Lung (tissue), 11 donors: ENCODE measurements at regions not wholly inside any gene's neighbourhood (a gene's known extent, or its start where the extent isn't known, plus 50 kb on each side); places are given as distances from the start of the nearest gene placed in this dataset.

ENCODE experiments used
- ATAC-seq: fragments of 200-7000 bp; cut with Tn5 transposase; one replicate; pipeline ENCODE4 v1.9.1; 2020; ENCODE audit warnings: moderate number of reproducible peaks; ENCODE audit not compliant: insufficient read depth, low FRiP score
- DNase-seq, 3 donors: peaks; one replicate each; pipeline ENCODE4 v3.0.0-alpha.2; 2013 to 2017
- H3K27ac ChIP-seq, 2 donors: one replicate each; pipeline ENCODE4 v1.5.1; 2013; ENCODE audit warnings: mild to moderate bottlenecking in 2 of 2, moderate library complexity in 2 of 2, control low read depth in 1 of 2, inconsistent platforms in 1 of 2, low read depth in 1 of 2, low read length in 1 of 2
- H3K27me3 ChIP-seq, 3 donors: one replicate each; pipeline ENCODE4 v1.5.1; 2013; ENCODE audit warnings: low read length in 2 of 3; ENCODE audit not compliant: control insufficient read depth in 3 of 3, insufficient read depth in 3 of 3
- H3K36me3 ChIP-seq, 4 donors: one replicate each; pipeline ENCODE4 v1.5.1; 2013; ENCODE audit warnings: low read length in 4 of 4, mild to moderate bottlenecking in 1 of 4, moderate library complexity in 1 of 4; ENCODE audit not compliant: control insufficient read depth in 4 of 4, insufficient read depth in 4 of 4
- H3K4me1 ChIP-seq, 5 donors: one replicate each; pipeline ENCODE4 v1.5.1; 2013; ENCODE audit warnings: low read length in 5 of 5, mild to moderate bottlenecking in 2 of 5, moderate library complexity in 1 of 5; ENCODE audit not compliant: control insufficient read depth in 5 of 5, insufficient read depth in 5 of 5
- H3K4me3 ChIP-seq: one replicate; pipeline ENCODE4 v1.5.1; 2013; ENCODE audit warnings: mild to moderate bottlenecking, control low read depth, moderate library complexity
- H3K9ac ChIP-seq, 2 donors: one replicate each; pipeline ENCODE4 v1.5.1; 2013; ENCODE audit warnings: low read length in 2 of 2, control low read depth in 1 of 2; ENCODE audit not compliant: insufficient read depth in 1 of 2
- H3K9me3 ChIP-seq, 4 donors: one replicate each; pipeline ENCODE4 v1.5.1; 2013; ENCODE audit warnings: low read length in 3 of 4, mild to moderate bottlenecking in 1 of 4, moderate library complexity in 1 of 4; ENCODE audit not compliant: control insufficient read depth in 4 of 4, insufficient read depth in 3 of 4
- CTCF ChIP-seq: IDR thresholded peaks from 2 replicates; pipeline ENCODE4 v1.5.1; 2012; ENCODE audit warnings: mild to moderate bottlenecking; ENCODE audit errors: control extremely low read depth, extremely low read depth
- WGBS, 2 donors: extraction: QIAGEN DNeasy Blood & Tissue Kit; methylation state at CpG; one replicate each; pipeline ENCODE4 v1.1.7; 2013; 5-methylcytosine and 5-hydroxymethylcytosine counted together
- donor health status: control.
- donor health status: control.
- donor health status: Bipolar disorder and iron deficiency.
- donor health status: healthy.
- donor health status: DM: yes; HTN: yes; CAD: no.

- ATAC-seq (no peak), DNase-seq (no peak)
- Histone ChIP-seq H3K9ac (no peak overlapping the region), H3K4me1 (no peaks in the 10 kb centered on the region), H3K36me3 (no peaks in the 10 kb centered on the region), H3K9me3 (no peaks in the 10 kb centered on the region), H3K27me3 (peaks cover 0 to 4% (median 0%) of the 10 kb centered on the region in 3 donors), H3K27ac (no peak overlapping the region), H3K4me3 (no peak overlapping the region)
- TF ChIP-seq CTCF: no peak
- WGBS, 2 donors: 51 to 55% methylated on average over 2 of the region's 2 CpGs
Observed at GRCh38 chr7:131836733-131837132, 280.3 kb upstream of the PODXL start.

GRCh38 chr7:131835141-131835540 lies 278.7 kb upstream of the PODXL start:
- WGBS, 2 donors: 84% methylated on average over 3 of the region's 3 CpGs
- Histone ChIP-seq H3K36me3 (no peaks in the 10 kb centered on the region), H3K9me3 (no peaks in the 10 kb centered on the region), H3K4me1 (peaks cover 0 to 8% (median 0%) of the 10 kb centered on the region in 5 donors), H3K27ac (no peak overlapping the region), H3K4me3 (no peak overlapping the region), H3K9ac (no peak overlapping the region), H3K27me3 (peaks cover 0 to 7% (median 0%) of the 10 kb centered on the region in 3 donors)
- no peak for TF ChIP-seq CTCF
- no peak for DNase-seq
- no peak for ATAC-seq

- 61 to 70% methylated on average over 11 of the region's 11 CpGs for WGBS, 2 donors
- no peak for ATAC-seq
- Histone ChIP-seq H3K9me3 (peaks cover 0 to 5% (median 0%) of the 10 kb centered on the region in 4 donors), H3K36me3 (no peaks in the 10 kb centered on the region), H3K27ac (no peak overlapping the region), H3K4me1 (peaks cover 0 to 15% (median 0%) of the 10 kb centered on the region in 5 donors), H3K9ac (no peak overlapping the region), H3K4me3 (no peak overlapping the region), H3K27me3 (peaks cover 0 to 3% (median 0%) of the 10 kb centered on the region in 3 donors)
- no peak for DNase-seq
- TF ChIP-seq CTCF: no peak
Observed at GRCh38 chr7:131830681-131831080, 274.3 kb upstream of the PODXL start.

- ATAC-seq: no peak
- peaks cover 0 to 5% (median 0%) of the 10 kb centered on the region in 4 donors for H3K9me3 ChIP-seq
- no peak overlapping the region for H3K27ac ChIP-seq
- peak; percentile 61 to 66 (median 63) for DNase-seq
- peaks cover 0 to 3% (median 0%) of the 10 kb centered on the region in 3 donors for H3K27me3 ChIP-seq
- 12 to 14% methylated on average over 18 of the region's 18 CpGs for WGBS, 2 donors
- no peaks in the 10 kb centered on the region for H3K36me3 ChIP-seq
- H3K4me3 ChIP-seq: no peak overlapping the region
- no peak overlapping the region for H3K9ac ChIP-seq
- peaks cover 0 to 15% (median 0%) of the 10 kb centered on the region in 5 donors for H3K4me1 ChIP-seq
- no peak for TF ChIP-seq CTCF
Observed at GRCh38 chr7:131829947-131830558, 273.6 kb upstream of the PODXL start.
